Caco-2 (cell line): ENCODE measurements at regions not wholly inside any gene's neighbourhood (a gene's known extent, or its start where the extent isn't known, plus 50 kb on each side); places are given as distances from the start of the nearest gene placed in this dataset.

ENCODE experiments used
- BruUV-seq: library from RNA; stranded (reverse); fragments of 400-500 nt; replicated peaks from 2 replicates; lab custom pipeline; 2021; lab: Mats Ljungman, UMichigan
- CTCF ChIA-PET: fragments of 300-600 bp; sonication (Branson Sonifier 250); formaldehyde crosslinking; loops from one replicate; lab custom pipeline; 2022; ENCODE audit warnings: antibody characterized with exemption; lab: Charles Lee
- POLR2A ChIA-PET: fragments of 300-600 bp; sonication (Branson Sonifier 250); formaldehyde crosslinking; loops from one replicate; lab custom pipeline; 2022; ENCODE audit warnings: antibody characterized with exemption; lab: Charles Lee
- DNase-seq, 2 experiments: peaks; one replicate each; pipeline versions ENCODE4 v3.0.0 to v3.0.0-alpha.2; 2020 to 2022
- H3K27me3 ChIP-seq: replicated peaks from 2 replicates; pipeline ENCODE4 v1.6.0; 2011; ENCODE audit warnings: low read length; ENCODE audit not compliant: control insufficient read depth, insufficient read depth
- H3K36me3 ChIP-seq: 2 replicates; pipeline ENCODE4 v1.5.1; 2011; ENCODE audit warnings: low read length; ENCODE audit not compliant: control insufficient read depth, insufficient read depth
- H3K4me1 ChIP-seq: fragments of 250-450 bp; sonication (Bioruptor Pico); 2 replicates; pipeline ENCODE4 v1.5.1; 2020; ENCODE audit warnings: mild to moderate bottlenecking
- H3K4me3 ChIP-seq: 2 replicates; pipeline ENCODE4 v1.5.1; 2011; ENCODE audit warnings: low read depth, mild to moderate bottlenecking, control low read depth, low read length
- H3K9me3 ChIP-seq: fragments of 250-450 bp; sonication (Bioruptor Pico); 2 replicates; pipeline ENCODE4 v1.5.1; 2020; ENCODE audit warnings: mild to moderate bottlenecking, moderate library complexity
- H3K27ac Mint-ChIP-seq: one replicate; pipeline ENCODE4 v1.8.0; 2022; ENCODE audit warnings: mixed read lengths; ENCODE audit not compliant: unreplicated experiment
- H3K27me3 Mint-ChIP-seq: one replicate; pipeline ENCODE4 v1.8.0; 2022; ENCODE audit warnings: mixed read lengths; ENCODE audit not compliant: insufficient read depth, unreplicated experiment
- H3K36me3 Mint-ChIP-seq: one replicate; pipeline ENCODE4 v1.8.0; 2022; ENCODE audit warnings: mild to moderate bottlenecking, mixed read lengths; ENCODE audit not compliant: insufficient read depth, unreplicated experiment
- H3K4me1 Mint-ChIP-seq: one replicate; pipeline ENCODE4 v1.8.0; 2022; ENCODE audit warnings: low read depth, mixed read lengths; ENCODE audit not compliant: unreplicated experiment
- H3K4me3 Mint-ChIP-seq: one replicate; pipeline ENCODE4 v1.8.0; 2022; ENCODE audit warnings: mild to moderate bottlenecking, moderate library complexity, mixed read lengths; ENCODE audit not compliant: unreplicated experiment
- H3K9me3 Mint-ChIP-seq: one replicate; pipeline ENCODE4 v1.8.0; 2022; ENCODE audit warnings: mixed read lengths; ENCODE audit not compliant: unreplicated experiment
- CTCF ChIP-seq, 2 experiments: fragments of 200-600 bp in 1 of 2; IDR thresholded peaks; 1 replicate in 1 of 2; 2 replicates in 1 of 2; pipeline versions ENCODE4 v1.5.1 to v1.8.0; 2011 to 2022; ENCODE audit warnings: antibody characterized with exemption in 1 of 2, control low read depth in 1 of 2, inconsistent platforms in 1 of 2, low read depth in 1 of 2, low read length in 1 of 2, mild to moderate bottlenecking in 1 of 2, moderate library complexity in 1 of 2; ENCODE audit not compliant: insufficient read depth in 1 of 2, severe bottlenecking in 1 of 2, unreplicated experiment in 1 of 2
- intact Hi-C: fragments of 100-400 bp; cut with micrococcal nuclease; formaldehyde crosslinking; loops from one replicate; pipeline ENCODE4 v1.10.0; 2022; ENCODE audit not compliant: unreplicated experiment

GRCh38 chr3:110307065-110307809, 764.4 kb upstream of the NECTIN3 start:
- CTCF ChIA-PET, result no interaction called here

GRCh38 chr3:110311541-110311940, 760.1 kb upstream of the NECTIN3 start:
- no peaks in the 10 kb centered on the region for H3K9me3 Mint-ChIP-seq

More at GRCh38 chr3:110307065-110307809, 764.4 kb upstream of the NECTIN3 start:
- no peaks in the 10 kb centered on the region for H3K27me3 ChIP-seq
- TF ChIP-seq CTCF (IDR thresholded peaks at IDR 0.05; ENCODE audit: insufficient read depth in 1 of 2, low read depth in 1 of 2, low read length in 1 of 2, severe bottlenecking in 1 of 2, unreplicated experiment in 1 of 2), result no peak
- Mint-ChIP-seq H3K27ac (no peak overlapping the region), H3K9me3 (no peaks in the 10 kb centered on the region), H3K36me3 (no peaks in the 10 kb centered on the region), H3K4me3 (no peak overlapping the region), H3K27me3 (no peaks in the 10 kb centered on the region), H3K4me1 (no peaks in the 10 kb centered on the region)
- H3K36me3 ChIP-seq, result no peaks in the 10 kb centered on the region
- H3K4me1 ChIP-seq, result no peaks in the 10 kb centered on the region
- H3K9me3 ChIP-seq, result no peaks in the 10 kb centered on the region
- POLR2A ChIA-PET, result no interaction called here
- no peak overlapping the region for H3K4me3 ChIP-seq
- no peak for DNase-seq
- BruUV-seq, result no TSS peak
- intact Hi-C loops, result no loop called here

More at GRCh38 chr3:110311541-110311940, 760.1 kb upstream of the NECTIN3 start:
- no peaks in the 10 kb centered on the region for H3K27me3 ChIP-seq
- Mint-ChIP-seq H3K27me3 (no peaks in the 10 kb centered on the region), H3K36me3 (no peaks in the 10 kb centered on the region), H3K4me3 (no peak overlapping the region), H3K4me1 (no peaks in the 10 kb centered on the region), H3K27ac (no peak overlapping the region)
- no peaks in the 10 kb centered on the region for H3K36me3 ChIP-seq
- H3K9me3 ChIP-seq, result no peaks in the 10 kb centered on the region
- BruUV-seq, result no TSS peak
- no peak overlapping the region for H3K4me3 ChIP-seq
- TF ChIP-seq CTCF (IDR thresholded peaks at IDR 0.05; ENCODE audit: insufficient read depth in 1 of 2, low read depth in 1 of 2, low read length in 1 of 2, severe bottlenecking in 1 of 2, unreplicated experiment in 1 of 2), result no peak
- no peak for DNase-seq
- CTCF ChIA-PET, result interaction anchor here (0.6 kb wide), 1 partner anchor 425 kb away, joined by 3 read pairs; no protein-coding TSS in a partner anchor
- POLR2A ChIA-PET, result no interaction called here
- H3K4me1 ChIP-seq, result no peaks in the 10 kb centered on the region
- intact Hi-C loops, result loop anchor here (10.0 kb wide), 1 partner anchor 763 kb away; the partner anchor contains the start of gene NECTIN3
